K562 (cell line): ENCODE measurements at regions not wholly inside any gene's neighbourhood (a gene's known extent, or its start where the extent isn't known, plus 50 kb on each side); places are given as distances from the start of the nearest gene placed in this dataset.

ENCODE experiments used
- ARID1B ChIP-seq: fragments of 450-650 bp; IDR thresholded peaks from 2 replicates; pipeline ENCODE4 v1.6.1; 2016; ENCODE audit warnings: antibody characterized with exemption, mild to moderate bottlenecking, inconsistent platforms
- CBX3 ChIP-seq, 2 experiments: IDR thresholded peaks; 1 replicate in 1 of 2; 2 replicates in 1 of 2; pipeline ENCODE4 v1.6.1; 2012; ENCODE audit warnings: inconsistent platforms in 2 of 2, low read length in 2 of 2, borderline replicate concordance in 1 of 2, control low read depth in 1 of 2
- HOXB6 ChIP-seq: fragments of 250-450 bp; sonication (Bioruptor Pico); IDR thresholded peaks from 2 replicates; pipeline ENCODE4 v1.5.1; 2022; ENCODE audit warnings: mild to moderate bottlenecking, borderline replicate concordance
- JUN ChIP-seq, 2 experiments: sonication (generic) in 1 of 2; formaldehyde crosslinking in 1 of 2; IDR thresholded peaks; 2 replicates each; pipeline versions ENCODE4 v1.6.1 to v1.8.0; 2012 to 2022; ENCODE audit warnings: borderline replicate concordance in 2 of 2, mild to moderate bottlenecking in 2 of 2, improper control_type of control experiment in 1 of 2, low read depth in 1 of 2, low read length in 1 of 2, missing genetic modification reagents in 1 of 2
- MAFF ChIP-seq: IDR thresholded peaks from 2 replicates; pipeline ENCODE4 v1.6.1; 2012; ENCODE audit warnings: low read length, improper control_type of control experiment
- PHB2 ChIP-seq: fragments of 450-650 bp; IDR thresholded peaks from 2 replicates; pipeline ENCODE4 v1.6.1; 2017; ENCODE audit warnings: low read depth
- POLR3G ChIP-seq: IDR thresholded peaks from 2 replicates; pipeline ENCODE4 v1.6.1; 2011; ENCODE audit not compliant: insufficient read length, insufficient replicate concordance; ENCODE audit errors: extremely low read depth
- RBM39 ChIP-seq: fragments of 200-400 bp; formaldehyde crosslinking; optimal IDR thresholded peaks from 2 replicates; pipeline ENCODE3; 2018; ENCODE audit warnings: low read depth, low read length
- SP1 ChIP-seq: sonication (generic); formaldehyde crosslinking; IDR thresholded peaks from 2 replicates; pipeline ENCODE4 v1.8.1; 2022; ENCODE audit warnings: mild to moderate bottlenecking, missing genetic modification reagents
- TOE1 ChIP-seq, 2 experiments: fragments of 450-650 bp in 1 of 2; sonication (generic) in 1 of 2; formaldehyde crosslinking in 1 of 2; IDR thresholded peaks; 2 replicates each; pipeline versions ENCODE4 v1.7.1 to v1.8.0; 2016 to 2022; ENCODE audit warnings: borderline replicate concordance in 2 of 2, mild to moderate bottlenecking in 2 of 2, antibody characterized with exemption in 1 of 2, inconsistent platforms in 1 of 2, low read depth in 1 of 2, missing genetic modification reagents in 1 of 2, moderate library complexity in 1 of 2
- ZBTB17 ChIP-seq: fragments of 450-650 bp; formaldehyde crosslinking; IDR thresholded peaks from 2 replicates; pipeline ENCODE4 v1.4.0; 2020; ENCODE audit warnings: mild to moderate bottlenecking
- ZEB2 ChIP-seq: fragments of 450-650 bp; IDR thresholded peaks from 2 replicates; pipeline ENCODE4 v1.6.1; 2016
- ZNF253 ChIP-seq: fragments of 250-450 bp; sonication (Bioruptor Pico); conservative IDR thresholded peaks from 2 replicates; pipeline ENCODE4 v1.6.1; 2021; ENCODE audit warnings: mild to moderate bottlenecking
- ZNF75A ChIP-seq: fragments of 450-650 bp; formaldehyde crosslinking; IDR thresholded peaks from 2 replicates; pipeline ENCODE4 v1.4.0; 2020; ENCODE audit warnings: mild to moderate bottlenecking
- TF ChIP-seq, protein P1 (sequence below): fragments of 450-650 bp; formaldehyde crosslinking; IDR thresholded peaks from 2 replicates; pipeline ENCODE4 v1.4.0; 2022; ENCODE audit warnings: mild to moderate bottlenecking, moderate library complexity
- TF ChIP-seq, protein P2 (sequence below): sonication (generic); IDR thresholded peaks from 2 replicates; pipeline ENCODE4 v1.6.1; 2016
- TF ChIP-seq, protein P3 (sequence below): fragments of 200-800 bp; sonication (Bioruptor generic); IDR thresholded peaks from 2 replicates; pipeline ENCODE4 v1.6.1; 2016; ENCODE audit warnings: missing genetic modification characterization, missing compliant biosample characterization
- TF ChIP-seq, protein P4 (sequence below): sonication (generic); formaldehyde crosslinking; IDR thresholded peaks from 2 replicates; pipeline ENCODE4 v1.8.0; 2022; ENCODE audit warnings: missing genetic modification reagents, mild to moderate bottlenecking, borderline replicate concordance

DNA sequence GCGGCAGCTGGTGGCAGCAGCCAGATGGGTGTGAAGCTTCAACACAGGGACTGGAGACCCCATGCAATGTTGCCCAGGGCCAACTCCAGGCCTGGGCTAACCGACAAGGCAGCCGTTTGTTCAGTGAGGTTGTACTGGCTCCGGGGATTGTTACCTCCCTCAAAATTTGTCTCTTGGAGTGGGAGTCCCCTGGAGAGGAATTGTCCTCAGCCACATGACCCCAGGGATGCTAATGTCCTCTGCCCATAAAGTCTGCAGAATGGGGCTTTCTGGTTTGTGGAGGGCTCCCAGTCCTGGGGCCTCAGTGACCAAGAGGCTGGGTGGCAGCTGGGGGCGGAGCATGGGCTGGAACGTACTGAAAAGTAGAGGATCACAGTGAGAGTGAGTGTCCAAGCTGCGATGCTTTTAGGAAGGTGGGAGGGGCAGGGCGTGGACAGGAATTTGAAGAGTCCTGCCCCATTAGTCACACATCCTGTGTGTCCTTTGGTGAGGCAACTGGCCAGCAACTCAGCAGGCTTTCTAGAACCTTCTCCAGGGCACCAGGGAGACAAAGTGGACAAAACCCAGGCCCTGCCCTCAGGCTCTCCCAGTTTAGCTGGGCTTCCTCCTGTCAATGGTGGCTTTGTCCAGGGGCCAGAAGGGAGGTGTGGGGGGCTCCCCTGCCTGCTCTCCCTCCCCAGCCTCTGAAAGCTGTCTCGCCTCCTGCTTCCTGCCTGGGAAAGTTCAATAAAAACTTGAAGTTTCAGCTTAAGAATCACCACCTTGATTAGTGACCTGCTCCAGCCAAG is 114.0 kb downstream of the NSG2 start (continued):
- TF ChIP-seq, protein P1, sequence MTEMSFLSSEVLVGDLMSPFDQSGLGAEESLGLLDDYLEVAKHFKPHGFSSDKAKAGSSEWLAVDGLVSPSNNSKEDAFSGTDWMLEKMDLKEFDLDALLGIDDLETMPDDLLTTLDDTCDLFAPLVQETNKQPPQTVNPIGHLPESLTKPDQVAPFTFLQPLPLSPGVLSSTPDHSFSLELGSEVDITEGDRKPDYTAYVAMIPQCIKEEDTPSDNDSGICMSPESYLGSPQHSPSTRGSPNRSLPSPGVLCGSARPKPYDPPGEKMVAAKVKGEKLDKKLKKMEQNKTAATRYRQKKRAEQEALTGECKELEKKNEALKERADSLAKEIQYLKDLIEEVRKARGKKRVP (CRISPR knock-in tag): peak; percentile 59; the same call in 1 of the 2 replicates
- TF ChIP-seq MAFF (no peak), TOE1 (IDR thresholded peaks at IDR 0.05; ENCODE audit: borderline replicate concordance) (no peak), TOE1 (CRISPR knock-in tag; IDR thresholded peaks at IDR 0.05; ENCODE audit: borderline replicate concordance, low read depth) (no peak), HOXB6 (CRISPR knock-in tag) (no peak), PHB2 (no peak), ZEB2 (no peak), JUN (IDR thresholded peaks at IDR 0.05; ENCODE audit: borderline replicate concordance, low read depth, low read length) (peak; percentile 56; the same call in 1 of the 2 replicates), JUN (CRISPR knock-in tag; IDR thresholded peaks at IDR 0.05; ENCODE audit: borderline replicate concordance) (no peak), SP1 (CRISPR knock-in tag) (no peak), ZNF253 (no peak), CBX3 (IDR thresholded peaks at IDR 0.05; ENCODE audit: borderline replicate concordance in 1 of 2, low read length in 2 of 2) (no peak), POLR3G (no peak), ZNF75A (CRISPR knock-in tag) (no peak), ZBTB17 (CRISPR knock-in tag) (no peak), ARID1B (no peak), RBM39 (no peak)
- TF ChIP-seq, protein P2, sequence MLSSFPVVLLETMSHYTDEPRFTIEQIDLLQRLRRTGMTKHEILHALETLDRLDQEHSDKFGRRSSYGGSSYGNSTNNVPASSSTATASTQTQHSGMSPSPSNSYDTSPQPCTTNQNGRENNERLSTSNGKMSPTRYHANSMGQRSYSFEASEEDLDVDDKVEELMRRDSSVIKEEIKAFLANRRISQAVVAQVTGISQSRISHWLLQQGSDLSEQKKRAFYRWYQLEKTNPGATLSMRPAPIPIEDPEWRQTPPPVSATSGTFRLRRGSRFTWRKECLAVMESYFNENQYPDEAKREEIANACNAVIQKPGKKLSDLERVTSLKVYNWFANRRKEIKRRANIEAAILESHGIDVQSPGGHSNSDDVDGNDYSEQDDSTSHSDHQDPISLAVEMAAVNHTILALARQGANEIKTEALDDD: no peak
- TF ChIP-seq, protein P3, sequence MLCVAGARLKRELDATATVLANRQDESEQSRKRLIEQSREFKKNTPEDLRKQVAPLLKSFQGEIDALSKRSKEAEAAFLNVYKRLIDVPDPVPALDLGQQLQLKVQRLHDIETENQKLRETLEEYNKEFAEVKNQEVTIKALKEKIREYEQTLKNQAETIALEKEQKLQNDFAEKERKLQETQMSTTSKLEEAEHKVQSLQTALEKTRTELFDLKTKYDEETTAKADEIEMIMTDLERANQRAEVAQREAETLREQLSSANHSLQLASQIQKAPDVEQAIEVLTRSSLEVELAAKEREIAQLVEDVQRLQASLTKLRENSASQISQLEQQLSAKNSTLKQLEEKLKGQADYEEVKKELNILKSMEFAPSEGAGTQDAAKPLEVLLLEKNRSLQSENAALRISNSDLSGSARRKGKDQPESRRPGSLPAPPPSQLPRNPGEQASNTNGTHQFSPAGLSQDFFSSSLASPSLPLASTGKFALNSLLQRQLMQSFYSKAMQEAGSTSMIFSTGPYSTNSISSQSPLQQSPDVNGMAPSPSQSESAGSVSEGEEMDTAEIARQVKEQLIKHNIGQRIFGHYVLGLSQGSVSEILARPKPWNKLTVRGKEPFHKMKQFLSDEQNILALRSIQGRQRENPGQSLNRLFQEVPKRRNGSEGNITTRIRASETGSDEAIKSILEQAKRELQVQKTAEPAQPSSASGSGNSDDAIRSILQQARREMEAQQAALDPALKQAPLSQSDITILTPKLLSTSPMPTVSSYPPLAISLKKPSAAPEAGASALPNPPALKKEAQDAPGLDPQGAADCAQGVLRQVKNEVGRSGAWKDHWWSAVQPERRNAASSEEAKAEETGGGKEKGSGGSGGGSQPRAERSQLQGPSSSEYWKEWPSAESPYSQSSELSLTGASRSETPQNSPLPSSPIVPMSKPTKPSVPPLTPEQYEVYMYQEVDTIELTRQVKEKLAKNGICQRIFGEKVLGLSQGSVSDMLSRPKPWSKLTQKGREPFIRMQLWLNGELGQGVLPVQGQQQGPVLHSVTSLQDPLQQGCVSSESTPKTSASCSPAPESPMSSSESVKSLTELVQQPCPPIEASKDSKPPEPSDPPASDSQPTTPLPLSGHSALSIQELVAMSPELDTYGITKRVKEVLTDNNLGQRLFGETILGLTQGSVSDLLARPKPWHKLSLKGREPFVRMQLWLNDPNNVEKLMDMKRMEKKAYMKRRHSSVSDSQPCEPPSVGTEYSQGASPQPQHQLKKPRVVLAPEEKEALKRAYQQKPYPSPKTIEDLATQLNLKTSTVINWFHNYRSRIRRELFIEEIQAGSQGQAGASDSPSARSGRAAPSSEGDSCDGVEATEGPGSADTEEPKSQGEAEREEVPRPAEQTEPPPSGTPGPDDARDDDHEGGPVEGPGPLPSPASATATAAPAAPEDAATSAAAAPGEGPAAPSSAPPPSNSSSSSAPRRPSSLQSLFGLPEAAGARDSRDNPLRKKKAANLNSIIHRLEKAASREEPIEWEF: no peak
- TF ChIP-seq, protein P4, sequence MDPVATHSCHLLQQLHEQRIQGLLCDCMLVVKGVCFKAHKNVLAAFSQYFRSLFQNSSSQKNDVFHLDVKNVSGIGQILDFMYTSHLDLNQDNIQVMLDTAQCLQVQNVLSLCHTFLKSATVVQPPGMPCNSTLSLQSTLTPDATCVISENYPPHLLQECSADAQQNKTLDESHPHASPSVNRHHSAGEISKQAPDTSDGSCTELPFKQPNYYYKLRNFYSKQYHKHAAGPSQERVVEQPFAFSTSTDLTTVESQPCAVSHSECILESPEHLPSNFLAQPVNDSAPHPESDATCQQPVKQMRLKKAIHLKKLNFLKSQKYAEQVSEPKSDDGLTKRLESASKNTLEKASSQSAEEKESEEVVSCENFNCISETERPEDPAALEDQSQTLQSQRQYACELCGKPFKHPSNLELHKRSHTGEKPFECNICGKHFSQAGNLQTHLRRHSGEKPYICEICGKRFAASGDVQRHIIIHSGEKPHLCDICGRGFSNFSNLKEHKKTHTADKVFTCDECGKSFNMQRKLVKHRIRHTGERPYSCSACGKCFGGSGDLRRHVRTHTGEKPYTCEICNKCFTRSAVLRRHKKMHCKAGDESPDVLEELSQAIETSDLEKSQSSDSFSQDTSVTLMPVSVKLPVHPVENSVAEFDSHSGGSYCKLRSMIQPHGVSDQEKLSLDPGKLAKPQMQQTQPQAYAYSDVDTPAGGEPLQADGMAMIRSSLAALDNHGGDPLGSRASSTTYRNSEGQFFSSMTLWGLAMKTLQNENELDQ (CRISPR knock-in tag): no peak
